ENCODE measurements at regions not wholly inside any gene's neighbourhood (a gene's known extent, or its start where the extent isn't known, plus 50 kb on each side); places are given as distances from the start of the nearest gene placed in this dataset.

DNA sequence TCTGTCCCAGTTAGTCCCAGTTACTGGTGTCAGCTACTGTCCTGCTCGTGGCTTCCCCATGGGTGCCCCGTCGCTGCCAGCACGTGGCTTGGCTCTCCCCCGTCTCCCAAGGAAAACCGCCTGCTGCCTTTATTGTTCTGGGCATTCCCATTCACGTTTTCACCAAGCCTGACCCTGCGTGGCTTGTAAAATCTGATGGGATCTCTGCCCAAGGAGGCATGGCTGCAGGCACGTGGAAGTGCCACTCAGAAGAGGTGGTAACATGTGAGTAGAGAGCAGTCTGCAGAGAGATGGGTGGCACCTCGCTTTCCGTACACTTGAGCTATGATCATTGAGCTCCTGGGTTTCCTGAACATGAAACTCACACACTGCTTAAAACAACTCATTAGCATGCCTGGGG lies 429.2 kb upstream of the KLF4 start:
- no peak overlapping the region for H3K4me3 Mint-ChIP-seq (ENCODE audit: unreplicated experiment)
- peaks cover 12% of the 10 kb centered on the region for H3K9me3 Mint-ChIP-seq (ENCODE audit: unreplicated experiment)
- TF ChIP-seq, protein P1, sequence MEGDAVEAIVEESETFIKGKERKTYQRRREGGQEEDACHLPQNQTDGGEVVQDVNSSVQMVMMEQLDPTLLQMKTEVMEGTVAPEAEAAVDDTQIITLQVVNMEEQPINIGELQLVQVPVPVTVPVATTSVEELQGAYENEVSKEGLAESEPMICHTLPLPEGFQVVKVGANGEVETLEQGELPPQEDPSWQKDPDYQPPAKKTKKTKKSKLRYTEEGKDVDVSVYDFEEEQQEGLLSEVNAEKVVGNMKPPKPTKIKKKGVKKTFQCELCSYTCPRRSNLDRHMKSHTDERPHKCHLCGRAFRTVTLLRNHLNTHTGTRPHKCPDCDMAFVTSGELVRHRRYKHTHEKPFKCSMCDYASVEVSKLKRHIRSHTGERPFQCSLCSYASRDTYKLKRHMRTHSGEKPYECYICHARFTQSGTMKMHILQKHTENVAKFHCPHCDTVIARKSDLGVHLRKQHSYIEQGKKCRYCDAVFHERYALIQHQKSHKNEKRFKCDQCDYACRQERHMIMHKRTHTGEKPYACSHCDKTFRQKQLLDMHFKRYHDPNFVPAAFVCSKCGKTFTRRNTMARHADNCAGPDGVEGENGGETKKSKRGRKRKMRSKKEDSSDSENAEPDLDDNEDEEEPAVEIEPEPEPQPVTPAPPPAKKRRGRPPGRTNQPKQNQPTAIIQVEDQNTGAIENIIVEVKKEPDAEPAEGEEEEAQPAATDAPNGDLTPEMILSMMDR (IDR thresholded peaks at IDR 0.05): no peak
- no peaks in the 10 kb centered on the region for H3K36me3 Mint-ChIP-seq (ENCODE audit: unreplicated experiment)
- DNase-seq (ENCODE audit: extremely low spot score, unreplicated experiment): no peak
- no peak overlapping the region for H3K27ac Mint-ChIP-seq (ENCODE audit: unreplicated experiment)
- peaks cover 21% of the 10 kb centered on the region for H3K27me3 Mint-ChIP-seq (ENCODE audit: unreplicated experiment)
- H3K4me1 Mint-ChIP-seq (ENCODE audit: unreplicated experiment): peaks cover 2% of the 10 kb centered on the region

DNA sequence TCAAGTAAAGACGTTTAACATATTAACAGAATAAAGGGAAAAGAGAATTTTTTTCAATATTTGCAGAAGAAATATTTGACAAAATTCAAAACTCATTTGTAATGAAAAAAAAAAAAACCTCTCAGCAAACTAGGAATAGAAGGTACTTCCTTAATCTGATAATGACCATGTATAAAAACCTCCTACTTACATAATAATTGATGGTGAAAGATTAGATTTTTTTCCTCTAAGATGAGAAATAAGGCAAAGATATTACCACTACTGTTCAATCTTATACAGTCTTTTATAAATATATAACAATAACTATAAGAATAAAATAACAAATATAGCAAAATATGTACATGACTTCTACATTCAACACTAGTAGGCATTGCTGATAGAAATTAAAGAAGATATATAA lies 424.6 kb upstream of the KLF4 start:
- no peaks in the 10 kb centered on the region for H3K4me1 Mint-ChIP-seq (ENCODE audit: unreplicated experiment)
- no peak overlapping the region for H3K27ac Mint-ChIP-seq (ENCODE audit: unreplicated experiment)
- peaks cover 8% of the 10 kb centered on the region for H3K36me3 Mint-ChIP-seq (ENCODE audit: unreplicated experiment)
- peaks cover 28% of the 10 kb centered on the region for H3K9me3 Mint-ChIP-seq (ENCODE audit: unreplicated experiment)
- TF ChIP-seq, protein P1 (IDR thresholded peaks at IDR 0.05): no peak
- peaks cover 22% of the 10 kb centered on the region for H3K27me3 Mint-ChIP-seq (ENCODE audit: unreplicated experiment)
- no peak overlapping the region for H3K4me3 Mint-ChIP-seq (ENCODE audit: unreplicated experiment)
- DNase-seq (ENCODE audit: extremely low spot score, unreplicated experiment): no peak

DNA sequence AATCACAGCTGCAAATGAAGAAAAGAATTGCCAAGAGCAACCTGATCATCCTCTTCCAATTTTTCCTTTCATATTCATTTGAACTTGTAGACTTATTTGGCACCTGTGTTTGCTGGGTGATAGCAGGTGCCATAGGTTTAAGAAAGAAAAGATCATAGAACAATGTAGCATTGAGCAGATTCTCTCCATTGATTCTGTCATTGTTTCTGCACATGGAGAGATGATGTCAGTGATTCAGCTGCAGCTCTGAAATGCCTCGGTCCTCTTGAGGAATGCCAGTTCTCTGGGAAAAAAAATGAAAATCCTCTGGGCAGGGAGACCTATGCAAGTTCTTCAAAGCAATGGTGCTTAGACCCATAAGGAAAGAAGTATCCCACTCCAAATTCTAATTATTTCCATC lies 418.1 kb upstream of the KLF4 start:
- TF ChIP-seq, protein P1 (IDR thresholded peaks at IDR 0.05): no peak
- peaks cover 34% of the 10 kb centered on the region for H3K27me3 Mint-ChIP-seq (ENCODE audit: unreplicated experiment)
- DNase-seq (ENCODE audit: extremely low spot score, unreplicated experiment): no peak

DNA sequence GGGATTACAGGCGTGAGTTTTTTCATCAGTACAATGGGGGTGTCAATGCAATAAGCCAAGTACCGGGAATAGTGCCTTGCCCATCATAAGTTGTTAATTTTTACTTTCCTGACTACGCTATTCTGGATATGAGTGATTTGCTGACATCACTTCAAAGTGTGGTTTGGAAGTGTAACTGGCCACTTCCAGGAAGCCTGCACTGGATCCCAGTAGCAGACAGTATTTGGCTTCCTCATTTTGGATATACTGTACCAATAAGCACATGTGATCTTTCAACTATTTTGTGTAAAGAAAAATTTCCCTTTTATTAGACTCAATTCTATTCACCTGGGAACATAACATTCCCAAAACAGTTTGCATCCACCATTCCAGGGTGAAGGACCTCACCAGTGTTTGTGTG lies 417.7 kb upstream of the KLF4 start:
- no peak for DNase-seq (ENCODE audit: extremely low spot score, unreplicated experiment)
- TF ChIP-seq, protein P1 (IDR thresholded peaks at IDR 0.05): no peak
- no peak overlapping the region for H3K27ac Mint-ChIP-seq (ENCODE audit: unreplicated experiment)
- no peaks in the 10 kb centered on the region for H3K36me3 Mint-ChIP-seq (ENCODE audit: unreplicated experiment)
- H3K27me3 Mint-ChIP-seq (ENCODE audit: unreplicated experiment): peaks cover 30% of the 10 kb centered on the region
- H3K4me1 Mint-ChIP-seq (ENCODE audit: unreplicated experiment): no peaks in the 10 kb centered on the region
- H3K4me3 Mint-ChIP-seq (ENCODE audit: unreplicated experiment): no peak overlapping the region
- peaks cover 4% of the 10 kb centered on the region for H3K9me3 Mint-ChIP-seq (ENCODE audit: unreplicated experiment)

More for the DNA sequence above, 418.1 kb upstream of the KLF4 start:
- Mint-ChIP-seq H3K4me3 (ENCODE audit: unreplicated experiment) (no peak overlapping the region), H3K4me1 (ENCODE audit: unreplicated experiment) (no peaks in the 10 kb centered on the region), H3K9me3 (ENCODE audit: unreplicated experiment) (peaks cover 9% of the 10 kb centered on the region), H3K27ac (ENCODE audit: unreplicated experiment) (no peak overlapping the region), H3K36me3 (ENCODE audit: unreplicated experiment) (peaks cover 4% of the 10 kb centered on the region)

DNA sequence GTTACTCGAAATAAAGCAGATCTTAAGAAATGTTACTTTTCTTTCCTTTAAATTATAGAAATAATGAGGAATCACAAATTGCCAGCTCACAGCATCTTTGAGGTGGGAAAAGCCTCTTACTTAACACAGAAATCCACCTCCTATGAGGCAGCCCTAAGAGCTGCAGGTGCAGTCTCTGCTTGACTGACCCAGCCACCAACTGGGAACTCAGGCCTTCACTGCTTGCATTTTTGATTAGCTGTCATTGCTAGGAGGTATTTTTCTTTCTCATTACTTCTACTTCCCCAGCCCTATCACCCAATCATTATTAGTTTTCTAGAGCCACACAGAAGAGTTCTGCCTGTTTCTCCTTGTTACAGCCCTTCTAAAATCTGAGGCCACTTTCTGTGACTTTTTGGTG lies 416.5 kb upstream of the KLF4 start:
- peaks cover 26% of the 10 kb centered on the region for H3K27me3 Mint-ChIP-seq (ENCODE audit: unreplicated experiment)

More for the DNA sequence above, 416.5 kb upstream of the KLF4 start:
- Mint-ChIP-seq H3K4me3 (ENCODE audit: unreplicated experiment) (no peak overlapping the region), H3K36me3 (ENCODE audit: unreplicated experiment) (no peaks in the 10 kb centered on the region), H3K9me3 (ENCODE audit: unreplicated experiment) (no peaks in the 10 kb centered on the region), H3K4me1 (ENCODE audit: unreplicated experiment) (no peaks in the 10 kb centered on the region), H3K27ac (ENCODE audit: unreplicated experiment) (no peak overlapping the region)
- TF ChIP-seq, protein P1 (IDR thresholded peaks at IDR 0.05): no peak
- DNase-seq (ENCODE audit: extremely low spot score, unreplicated experiment): no peak

Data from osteocyte (in vitro differentiated cells).